ENCODE measurements at regions not wholly inside any gene's neighbourhood (a gene's known extent, or its start where the extent isn't known, plus 50 kb on each side); places are given as distances from the start of the nearest gene placed in this dataset.

GRCh38 chr12:19584732-19585131 is 145.4 kb downstream of the AEBP2 start:
- DNase-seq (ENCODE audit: low read depth) = no peak
- no peak for TF ChIP-seq CTCF (conservative IDR thresholded peaks at IDR 0.05; ENCODE audit: control insufficient read depth, insufficient read depth, low read depth, low read length)
- no peak overlapping the region for H3K4me3 ChIP-seq (ENCODE audit: control insufficient read depth, low read depth, low read length)

- H3K4me3 ChIP-seq (ENCODE audit: control insufficient read depth, low read depth, low read length) = no peak overlapping the region
- no peak for DNase-seq (ENCODE audit: low read depth)
- TF ChIP-seq CTCF (conservative IDR thresholded peaks at IDR 0.05; ENCODE audit: control insufficient read depth, insufficient read depth, low read depth, low read length) = no peak
Measured at GRCh38 chr12:19588951-19589350, 149.7 kb downstream of the AEBP2 start.

GRCh38 chr12:19591951-19592350 is 152.7 kb downstream of the AEBP2 start:
- TF ChIP-seq CTCF (conservative IDR thresholded peaks at IDR 0.05; ENCODE audit: control insufficient read depth, insufficient read depth, low read depth, low read length) = no peak
- DNase-seq (ENCODE audit: low read depth) = no peak

GRCh38 chr12:19596434-19597166 is 157.3 kb downstream of the AEBP2 start:
- TF ChIP-seq CTCF (conservative IDR thresholded peaks at IDR 0.05; ENCODE audit: control insufficient read depth, insufficient read depth, low read depth, low read length) = no peak
- DNase-seq (ENCODE audit: low read depth) = no peak
- H3K4me3 ChIP-seq (ENCODE audit: control insufficient read depth, low read depth, low read length) = no peak overlapping the region

More at GRCh38 chr12:19591951-19592350, 152.7 kb downstream of the AEBP2 start:
- H3K4me3 ChIP-seq (ENCODE audit: control insufficient read depth, low read depth, low read length) = no peak overlapping the region

- TF ChIP-seq CTCF (conservative IDR thresholded peaks at IDR 0.05; ENCODE audit: control insufficient read depth, insufficient read depth, low read depth, low read length) = no peak
- DNase-seq (ENCODE audit: low read depth) = no peak
- no peak overlapping the region for H3K4me3 ChIP-seq (ENCODE audit: control insufficient read depth, low read depth, low read length)
Measured at GRCh38 chr12:19597167-19598026, 158.1 kb downstream of the AEBP2 start.

GRCh38 chr12:19605720-19606119 is 166.4 kb downstream of the AEBP2 start:
- H3K4me3 ChIP-seq (ENCODE audit: control insufficient read depth, low read depth, low read length) = no peak overlapping the region
- no peak for DNase-seq (ENCODE audit: low read depth)
- TF ChIP-seq CTCF (conservative IDR thresholded peaks at IDR 0.05; ENCODE audit: control insufficient read depth, insufficient read depth, low read depth, low read length) = no peak
